IMR-90 (cell line): ENCODE measurements at regions not wholly inside any gene's neighbourhood (a gene's known extent, or its start where the extent isn't known, plus 50 kb on each side); places are given as distances from the start of the nearest gene placed in this dataset.

Source experiments
- ATAC-seq: fragments of 200-7000 bp; cut with Tn5 transposase; 2 replicates; pipeline ENCODE4 v1.9.1; 2020; ENCODE audit warnings: low read depth, mild to moderate bottlenecking, moderate library complexity
- BruUV-seq: library from RNA; stranded (reverse); fragments of 400-500 nt; replicated peaks from 2 replicates; lab custom pipeline; 2021; lab: Mats Ljungman, UMichigan
- CTCF ChIA-PET: fragments of 300-600 bp; formaldehyde crosslinking; extraction: SDS; loops from one replicate; lab custom pipeline; 2021; ENCODE audit warnings: antibody characterized with exemption; lab: Yijun Ruan, JAX
- POLR2A ChIA-PET: fragments of 300-600 bp; sonication (Branson Sonifier 250); formaldehyde crosslinking; loops from one replicate; lab custom pipeline; 2022; ENCODE audit warnings: antibody characterized with exemption; ENCODE audit not compliant: unreplicated experiment; lab: Charles Lee
- DNase-seq: peaks from one replicate; pipeline ENCODE4 v3.0.0; 2013
- H2AFZ ChIP-seq: replicated peaks from 2 replicates; pipeline ENCODE3; 2013; ENCODE audit warnings: low read length, mild to moderate bottlenecking; ENCODE audit not compliant: poor library complexity
- H2AK5ac ChIP-seq: 2 replicates; pipeline ENCODE4 v1.6.1; 2013; ENCODE audit warnings: low read depth, low read length, inconsistent platforms
- H2AK9ac ChIP-seq: replicated peaks from 2 replicates; pipeline ENCODE3; 2013; ENCODE audit warnings: mild to moderate bottlenecking, low read depth, low read length, moderate library complexity; ENCODE audit not compliant: poor library complexity
- H2BK120ac ChIP-seq: 2 replicates; pipeline ENCODE4 v1.6.1; 2013; ENCODE audit warnings: low read depth, low read length, inconsistent platforms
- H2BK15ac ChIP-seq: 3 replicates; pipeline ENCODE4 v1.6.1; 2013; ENCODE audit warnings: low read depth, low read length, inconsistent platforms
- H2BK20ac ChIP-seq: 2 replicates; pipeline ENCODE4 v1.6.1; 2013; ENCODE audit warnings: low read depth, mild to moderate bottlenecking, inconsistent platforms, low read length, moderate library complexity
- H2BK5ac ChIP-seq: 2 replicates; pipeline ENCODE4 v1.6.1; 2013; ENCODE audit warnings: mild to moderate bottlenecking, low read depth, low read length, inconsistent platforms; ENCODE audit not compliant: poor library complexity, severe bottlenecking
- H3K14ac ChIP-seq: replicated peaks from 2 replicates; pipeline ENCODE4 v1.6.1; 2013; ENCODE audit warnings: low read depth, low read length, inconsistent platforms
- H3K18ac ChIP-seq: 2 replicates; pipeline ENCODE4 v1.6.1; 2013; ENCODE audit warnings: low read depth, low read length, control low read depth
- H3K23ac ChIP-seq: 2 replicates; pipeline ENCODE4 v1.6.1; 2013; ENCODE audit warnings: low read depth, low read length, inconsistent platforms
- H3K27ac ChIP-seq: 2 replicates; pipeline ENCODE4 v1.5.1; 2013; ENCODE audit warnings: mild to moderate bottlenecking, control low read depth, low read length; ENCODE audit not compliant: insufficient read depth
- H3K27me3 ChIP-seq: 2 replicates; pipeline ENCODE4 v1.6.1; 2013; ENCODE audit warnings: low read length; ENCODE audit not compliant: control insufficient read depth, insufficient read depth
- H3K36me3 ChIP-seq: 2 replicates; pipeline ENCODE4 v1.6.1; 2013; ENCODE audit warnings: low read length, mixed read lengths; ENCODE audit not compliant: control insufficient read depth, insufficient read depth
- H3K4ac ChIP-seq: 2 replicates; pipeline ENCODE4 v1.6.1; 2013; ENCODE audit warnings: low read depth, low read length, inconsistent platforms
- H3K4me1 ChIP-seq: 2 replicates; pipeline ENCODE4 v1.6.1; 2013; ENCODE audit warnings: low read length, mixed read lengths; ENCODE audit not compliant: control insufficient read depth, insufficient read depth
- H3K4me2 ChIP-seq: 2 replicates; pipeline ENCODE4 v1.6.1; 2013; ENCODE audit warnings: low read depth, mild to moderate bottlenecking, control low read depth, low read length, moderate library complexity
- H3K4me3 ChIP-seq: 2 replicates; pipeline ENCODE4 v1.5.1; 2013; ENCODE audit warnings: low read depth, mild to moderate bottlenecking, control low read depth, low read length, moderate library complexity; ENCODE audit not compliant: insufficient read depth
- H3K56ac ChIP-seq: 2 replicates; pipeline ENCODE4 v1.6.1; 2013; ENCODE audit warnings: low read length, inconsistent platforms; ENCODE audit not compliant: insufficient read depth; ENCODE audit errors: extremely low read depth
- H3K79me1 ChIP-seq, 2 experiments: 2 replicates each; pipeline ENCODE4 v1.6.1; 2013; ENCODE audit warnings: low read length in 2 of 2, inconsistent platforms in 1 of 2, low read depth in 1 of 2
- H3K9ac ChIP-seq: 2 replicates; pipeline ENCODE4 v1.6.1; 2013; ENCODE audit warnings: low read depth, low read length, control low read depth
- H3K9me1 ChIP-seq: 2 replicates; pipeline ENCODE4 v1.6.1; 2013; ENCODE audit warnings: low read length, inconsistent platforms; ENCODE audit not compliant: insufficient read depth
- H3K9me3 ChIP-seq: 2 replicates; pipeline ENCODE4 v1.6.1; 2013; ENCODE audit warnings: low read length; ENCODE audit not compliant: control insufficient read depth, insufficient read depth
- H4K20me1 ChIP-seq: 2 replicates; pipeline ENCODE4 v1.6.1; 2013; ENCODE audit warnings: low read length, inconsistent platforms; ENCODE audit not compliant: insufficient read depth
- H4K5ac ChIP-seq: 2 replicates; pipeline ENCODE4 v1.6.1; 2013; ENCODE audit warnings: mild to moderate bottlenecking, low read depth, low read length, control low read depth
- H4K8ac ChIP-seq, 2 experiments: 2 replicates each; pipeline ENCODE4 v1.6.1; 2013; ENCODE audit warnings: low read depth in 2 of 2, low read length in 2 of 2, control low read depth in 1 of 2, inconsistent platforms in 1 of 2
- H4K91ac ChIP-seq: 2 replicates; pipeline ENCODE4 v1.6.1; 2013; ENCODE audit warnings: low read depth, low read length, inconsistent platforms; ENCODE audit not compliant: insufficient read depth
- CEBPB ChIP-seq: IDR thresholded peaks from 2 replicates; pipeline ENCODE4 v1.6.1; 2012; ENCODE audit warnings: low read depth, low read length, improper control_type of control experiment
- CHD1 ChIP-seq: IDR thresholded peaks from 2 replicates; pipeline ENCODE4 v1.6.1; 2012; ENCODE audit warnings: low read depth, low read length, improper control_type of control experiment
- FOS ChIP-seq: fragments of 150-350 bp; IDR thresholded peaks from 2 replicates; pipeline ENCODE4 v1.6.1; 2016; ENCODE audit warnings: low read depth, low read length
- MAFK ChIP-seq: IDR thresholded peaks from 2 replicates; pipeline ENCODE4 v1.6.1; 2012; ENCODE audit warnings: low read depth, low read length, improper control_type of control experiment
- MAZ ChIP-seq: IDR thresholded peaks from 2 replicates; pipeline ENCODE4 v1.6.1; 2012; ENCODE audit warnings: low read depth, mild to moderate bottlenecking, low read length, improper control_type of control experiment, moderate library complexity, borderline replicate concordance
- POLR2A ChIP-seq: IDR thresholded peaks from 2 replicates; pipeline ENCODE4 v1.6.1; 2012; ENCODE audit warnings: mild to moderate bottlenecking, low read depth, low read length
- RAD21 ChIP-seq: IDR thresholded peaks from 2 replicates; pipeline ENCODE4 v1.6.1; 2012; ENCODE audit warnings: low read length, improper control_type of control experiment
- RCOR1 ChIP-seq: IDR thresholded peaks from 2 replicates; pipeline ENCODE4 v1.6.1; 2012; ENCODE audit warnings: mild to moderate bottlenecking, low read length, improper control_type of control experiment; ENCODE audit not compliant: insufficient replicate concordance
- WGBS, 2 experiments: methylation state at CpG; one replicate each; pipeline versions ENCODE4 v1.1.5 to v1.1.7; 2013; ENCODE audit warnings: missing lambda C conversion rate in 2 of 2; ENCODE audit not compliant: insufficient read length in 1 of 2; ENCODE audit errors: extremely low coverage in 2 of 2; 5-methylcytosine and 5-hydroxymethylcytosine counted together
- dilution Hi-C: fragments of 300-500 bp; cut with HindIII; formaldehyde crosslinking; loops from one replicate; pipeline ENCODE4 v1.14.3; 2018; ENCODE audit warnings: low sequenced_read_pairs; ENCODE audit not compliant: unreplicated experiment
- in situ Hi-C: fragments of 300-500 bp; cut with MboI; formaldehyde crosslinking; loops from 3 replicates; pipeline ENCODE4 v1.14.3; 2019; ENCODE audit warnings: low sequenced_read_pairs, inconsistent platforms, mixed read lengths
- intact Hi-C: fragments of 100-400 bp; cut with micrococcal nuclease; formaldehyde crosslinking; loops from 2 replicates; pipeline ENCODE4 v1.10.0; 2022
- TF ChIP-seq, protein P1 (sequence below): fragments of 150-350 bp; IDR thresholded peaks from 2 replicates; pipeline ENCODE4 v1.6.1; 2016; ENCODE audit warnings: low read depth, mild to moderate bottlenecking, low read length, moderate library complexity, borderline replicate concordance
- TF ChIP-seq, protein P2 (sequence below): fragments of 150-350 bp; IDR thresholded peaks from 2 replicates; pipeline ENCODE4 v1.6.1; 2017; ENCODE audit warnings: mild to moderate bottlenecking, antibody characterized with exemption, low read length, low read depth
- TF ChIP-seq, protein P3 (sequence below): conservative IDR thresholded peaks from 2 replicates; pipeline ENCODE4 v1.5.1; 2012; ENCODE audit warnings: mild to moderate bottlenecking, low read depth, low read length, improper control_type of control experiment

DNA sequence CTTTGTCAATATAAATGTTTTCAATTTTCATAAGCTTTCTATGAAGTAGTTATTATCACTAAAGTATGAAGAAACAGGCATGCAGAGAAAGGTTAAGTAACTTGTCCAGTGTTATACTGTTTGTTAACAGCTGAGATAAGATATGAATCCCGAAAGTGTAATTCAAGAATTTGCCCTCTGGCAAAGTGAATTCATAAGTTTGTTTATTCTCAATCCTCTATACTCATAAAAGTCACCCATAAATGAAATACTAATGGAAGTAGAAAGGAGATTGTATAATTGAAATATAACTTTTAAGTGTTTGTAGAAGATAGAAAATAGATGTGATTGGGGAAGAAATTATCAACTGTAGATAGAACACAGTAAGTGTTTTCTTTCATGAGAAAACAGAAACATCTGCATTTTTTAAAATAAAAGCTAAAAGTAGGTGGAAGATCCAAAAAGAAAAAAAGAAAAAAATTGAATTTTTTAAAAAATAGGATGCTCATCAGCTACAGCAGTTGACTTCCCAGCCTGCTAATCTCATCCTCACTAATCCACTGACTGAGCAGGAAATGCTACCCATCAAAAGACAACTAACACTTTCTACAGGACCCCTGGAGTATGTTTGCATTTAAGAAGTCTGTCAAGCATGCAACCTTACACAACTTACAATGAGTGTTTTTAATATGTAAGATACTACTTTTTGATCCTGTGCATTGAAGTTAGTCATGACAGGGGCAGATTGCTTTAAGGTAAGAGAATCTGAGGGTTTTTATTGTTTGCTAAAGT lies 878.1 kb downstream of the SI start:
- dilution Hi-C loops (no loop called here), intact Hi-C loops (no loop called here), in situ Hi-C loops (no loop called here)
- WGBS, 2 experiments, result no CpG with 5 or more reads among the region's 1 CpG
- Histone ChIP-seq H2BK5ac (no peak overlapping the region), H2AK9ac (no peak overlapping the region), H2AFZ (no peak overlapping the region), H3K4ac (no peak overlapping the region), H3K79me1 (no peaks in the 10 kb centered on the region), H3K9ac (no peak overlapping the region), H3K27ac (no peak overlapping the region), H3K27me3 (no peaks in the 10 kb centered on the region), H4K8ac (no peak overlapping the region), H3K14ac (no peak overlapping the region), H3K4me1 (no peaks in the 10 kb centered on the region), H4K5ac (no peak overlapping the region), H3K4me2 (no peak overlapping the region), H3K23ac (no peak overlapping the region), H4K91ac (no peak overlapping the region), H3K4me3 (no peak overlapping the region), H2BK15ac (no peak overlapping the region), H3K9me1 (no peaks in the 10 kb centered on the region), H4K20me1 (no peaks in the 10 kb centered on the region), H3K36me3 (no peaks in the 10 kb centered on the region), H3K56ac (no peak overlapping the region), H3K9me3 (0 out of 2 replicates have a peak, but pooled peaks cover 2% of the 10 kb centered on the region), H2BK120ac (no peak overlapping the region), H2BK20ac (no peak overlapping the region), H3K18ac (no peak overlapping the region), H2AK5ac (no peak overlapping the region)
- TF ChIP-seq, protein P1, sequence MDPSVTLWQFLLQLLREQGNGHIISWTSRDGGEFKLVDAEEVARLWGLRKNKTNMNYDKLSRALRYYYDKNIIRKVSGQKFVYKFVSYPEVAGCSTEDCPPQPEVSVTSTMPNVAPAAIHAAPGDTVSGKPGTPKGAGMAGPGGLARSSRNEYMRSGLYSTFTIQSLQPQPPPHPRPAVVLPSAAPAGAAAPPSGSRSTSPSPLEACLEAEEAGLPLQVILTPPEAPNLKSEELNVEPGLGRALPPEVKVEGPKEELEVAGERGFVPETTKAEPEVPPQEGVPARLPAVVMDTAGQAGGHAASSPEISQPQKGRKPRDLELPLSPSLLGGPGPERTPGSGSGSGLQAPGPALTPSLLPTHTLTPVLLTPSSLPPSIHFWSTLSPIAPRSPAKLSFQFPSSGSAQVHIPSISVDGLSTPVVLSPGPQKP, result no peak
- TF ChIP-seq POLR2A (no peak), MAFK (no peak), MAZ (no peak), RCOR1 (no peak), CEBPB (no peak), FOS (no peak), RAD21 (no peak), CHD1 (no peak)
- TF ChIP-seq, protein P2, sequence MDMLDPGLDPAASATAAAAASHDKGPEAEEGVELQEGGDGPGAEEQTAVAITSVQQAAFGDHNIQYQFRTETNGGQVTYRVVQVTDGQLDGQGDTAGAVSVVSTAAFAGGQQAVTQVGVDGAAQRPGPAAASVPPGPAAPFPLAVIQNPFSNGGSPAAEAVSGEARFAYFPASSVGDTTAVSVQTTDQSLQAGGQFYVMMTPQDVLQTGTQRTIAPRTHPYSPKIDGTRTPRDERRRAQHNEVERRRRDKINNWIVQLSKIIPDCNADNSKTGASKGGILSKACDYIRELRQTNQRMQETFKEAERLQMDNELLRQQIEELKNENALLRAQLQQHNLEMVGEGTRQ, result no peak
- TF ChIP-seq, protein P3, sequence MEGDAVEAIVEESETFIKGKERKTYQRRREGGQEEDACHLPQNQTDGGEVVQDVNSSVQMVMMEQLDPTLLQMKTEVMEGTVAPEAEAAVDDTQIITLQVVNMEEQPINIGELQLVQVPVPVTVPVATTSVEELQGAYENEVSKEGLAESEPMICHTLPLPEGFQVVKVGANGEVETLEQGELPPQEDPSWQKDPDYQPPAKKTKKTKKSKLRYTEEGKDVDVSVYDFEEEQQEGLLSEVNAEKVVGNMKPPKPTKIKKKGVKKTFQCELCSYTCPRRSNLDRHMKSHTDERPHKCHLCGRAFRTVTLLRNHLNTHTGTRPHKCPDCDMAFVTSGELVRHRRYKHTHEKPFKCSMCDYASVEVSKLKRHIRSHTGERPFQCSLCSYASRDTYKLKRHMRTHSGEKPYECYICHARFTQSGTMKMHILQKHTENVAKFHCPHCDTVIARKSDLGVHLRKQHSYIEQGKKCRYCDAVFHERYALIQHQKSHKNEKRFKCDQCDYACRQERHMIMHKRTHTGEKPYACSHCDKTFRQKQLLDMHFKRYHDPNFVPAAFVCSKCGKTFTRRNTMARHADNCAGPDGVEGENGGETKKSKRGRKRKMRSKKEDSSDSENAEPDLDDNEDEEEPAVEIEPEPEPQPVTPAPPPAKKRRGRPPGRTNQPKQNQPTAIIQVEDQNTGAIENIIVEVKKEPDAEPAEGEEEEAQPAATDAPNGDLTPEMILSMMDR, result no peak
- DNase-seq, result no peak
- no peak for ATAC-seq
- POLR2A ChIA-PET, result no interaction called here
- BruUV-seq, result no TSS peak
- CTCF ChIA-PET, result no interaction called here
